HG03135 (cell line): ENCODE measurements at regions not wholly inside any gene's neighbourhood (a gene's known extent, or its start where the extent isn't known, plus 50 kb on each side); places are given as distances from the start of the nearest gene placed in this dataset.
"Not testable (repeated sequence)": the region's sequence is repeated elsewhere in the genome, so short reads cannot be mapped to it uniquely, and the experiment has no call there.

ENCODE experiments used
- ATAC-seq: cut with Tn5 transposase; IDR thresholded peaks from one replicate; pipeline ENCODE4 v1.9.1; 2021; ENCODE audit warnings: mild to moderate bottlenecking, moderate library complexity; ENCODE audit not compliant: unreplicated experiment

- no peak for ATAC-seq
Observed at GRCh38 chr10:4403638-4404252, 422.3 kb upstream of the AKR1E2 start.

DNA sequence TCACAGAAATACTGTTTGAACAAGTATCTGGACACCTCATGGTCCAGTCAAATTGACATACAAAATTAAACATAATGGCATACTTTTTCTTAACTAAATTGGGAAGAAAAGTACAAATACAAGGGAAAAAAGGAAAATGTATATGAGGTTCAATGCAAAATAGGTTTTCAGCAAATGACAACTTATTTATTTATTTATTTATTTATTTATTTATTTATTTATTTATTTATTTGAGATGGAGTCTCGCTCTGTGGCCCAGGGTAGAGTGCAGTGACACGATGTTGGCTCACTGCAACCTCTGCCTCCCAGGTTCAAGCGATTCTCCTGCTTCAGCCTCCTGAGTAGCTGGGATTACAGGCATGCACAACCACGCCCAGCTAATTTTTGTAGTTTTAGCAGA is 424.9 kb upstream of the AKR1E2 start:
- ATAC-seq: not testable (repeated sequence)

GRCh38 chr10:4399556-4399955 is 426.5 kb upstream of the AKR1E2 start:
- ATAC-seq: no peak

GRCh38 chr10:4398602-4399001 is 427.4 kb upstream of the AKR1E2 start:
- no peak for ATAC-seq

- ATAC-seq: no peak
Observed at GRCh38 chr10:4397337-4397736, 428.7 kb upstream of the AKR1E2 start.

- no peak for ATAC-seq
Observed at GRCh38 chr10:4396401-4397283, 429.4 kb upstream of the AKR1E2 start.

DNA sequence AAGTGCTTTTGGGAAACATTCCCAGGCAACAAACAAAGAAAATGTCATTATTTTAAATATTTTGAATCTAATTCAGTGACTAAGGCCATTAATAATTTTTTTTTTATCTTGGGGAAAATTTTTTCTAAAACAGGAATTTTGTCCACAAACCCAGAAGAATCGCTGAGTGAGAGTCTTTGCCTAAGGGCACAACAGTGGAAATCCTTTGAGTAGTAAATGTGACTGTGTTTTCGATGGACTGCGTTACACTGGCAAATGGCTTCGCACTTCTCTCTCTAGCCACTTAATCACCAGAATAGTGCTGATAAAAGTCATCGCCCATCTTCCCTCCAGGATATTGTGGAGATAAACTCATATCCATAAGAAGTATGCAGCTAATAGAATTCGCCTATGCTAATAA is 430.3 kb upstream of the AKR1E2 start:
- ATAC-seq: no peak

GRCh38 chr10:4394455-4394854 is 431.6 kb upstream of the AKR1E2 start:
- ATAC-seq: not testable (repeated sequence)

GRCh38 chr10:4391683-4392082 is 434.3 kb upstream of the AKR1E2 start:
- ATAC-seq: no peak

DNA sequence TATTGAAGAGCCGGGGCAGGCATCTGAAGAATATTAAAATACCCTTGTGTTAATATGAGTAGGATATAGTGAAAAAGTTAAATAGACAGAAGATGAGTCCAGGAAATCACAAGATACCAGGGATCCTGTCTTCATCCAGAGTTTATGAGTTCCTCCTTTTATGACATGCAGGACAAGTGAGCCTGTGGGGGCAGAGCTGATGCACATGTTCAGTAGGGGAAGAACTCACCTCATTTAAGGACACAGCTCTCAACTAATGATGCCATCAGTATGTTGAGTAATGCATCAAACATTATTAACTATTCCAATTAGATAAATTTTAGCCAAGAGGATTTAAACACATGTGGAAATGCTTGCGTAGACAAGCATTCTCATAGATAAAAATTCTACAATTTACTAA is 435.8 kb upstream of the AKR1E2 start:
- ATAC-seq: no peak

- ATAC-seq: no peak
Observed at GRCh38 chr10:4385231-4385870, 440.7 kb upstream of the AKR1E2 start.

GRCh38 chr10:4384245-4384644 is 441.8 kb upstream of the AKR1E2 start:
- no peak for ATAC-seq

DNA sequence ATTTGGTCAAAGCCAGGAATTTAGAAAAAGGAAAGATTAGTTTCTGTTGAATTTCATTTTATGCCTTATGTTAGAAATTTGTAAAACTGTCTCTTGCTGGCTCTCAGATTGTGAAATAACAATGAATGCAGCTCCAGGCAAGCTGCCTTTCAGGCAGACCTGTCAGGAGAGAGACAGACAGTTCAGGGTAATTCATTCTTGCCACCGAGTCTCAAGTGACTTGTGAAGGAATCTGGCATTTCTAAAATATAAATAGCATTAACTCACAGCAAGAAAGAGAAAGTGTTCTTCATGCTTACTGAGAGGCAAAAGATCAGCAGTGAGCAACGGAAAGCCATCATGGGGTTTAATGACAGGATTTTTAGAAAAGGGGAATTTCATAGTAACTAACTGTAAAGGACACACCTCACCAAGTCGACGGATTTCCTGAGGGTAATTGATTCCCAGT is 442.3 kb upstream of the AKR1E2 start:
- ATAC-seq: no peak

DNA sequence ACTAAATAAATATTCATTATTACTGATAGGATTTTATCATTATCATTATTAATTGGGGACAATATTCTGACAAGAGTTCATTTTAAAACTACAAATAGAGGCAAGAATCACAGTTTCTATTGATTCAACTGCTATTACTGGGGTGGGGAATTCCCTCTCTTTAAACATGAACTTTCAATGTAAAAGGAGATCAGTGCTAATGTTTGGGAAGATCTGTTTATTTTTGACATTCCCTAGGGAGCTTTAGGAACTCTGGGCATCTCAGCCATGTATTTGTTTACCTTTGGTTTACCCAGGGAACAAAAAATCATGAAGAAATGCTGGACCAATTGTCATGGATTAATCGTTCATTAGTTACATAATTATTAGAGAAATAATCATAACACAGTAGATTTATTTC is 443.2 kb upstream of the AKR1E2 start:
- no peak for ATAC-seq

GRCh38 chr10:4373612-4374011 is 452.4 kb upstream of the AKR1E2 start:
- ATAC-seq: no peak

DNA sequence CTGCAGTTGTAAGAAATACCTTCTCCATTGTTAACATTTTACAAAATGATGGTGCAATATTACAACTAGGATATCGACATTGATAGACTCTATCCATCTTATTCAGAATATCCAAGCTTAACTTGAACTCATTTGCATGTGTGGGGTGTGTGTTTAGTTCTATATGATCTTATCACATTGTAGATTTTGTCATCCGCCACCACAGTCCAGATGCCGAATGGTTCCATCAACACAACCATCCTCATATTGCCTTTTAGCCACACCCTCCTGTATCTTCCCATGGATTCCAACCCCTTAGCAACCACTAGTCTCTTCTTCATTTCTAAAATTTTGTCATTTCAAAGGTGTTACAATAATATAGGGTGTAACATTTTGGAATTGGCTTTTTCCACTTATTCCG is 452.9 kb upstream of the AKR1E2 start:
- ATAC-seq: no peak

DNA sequence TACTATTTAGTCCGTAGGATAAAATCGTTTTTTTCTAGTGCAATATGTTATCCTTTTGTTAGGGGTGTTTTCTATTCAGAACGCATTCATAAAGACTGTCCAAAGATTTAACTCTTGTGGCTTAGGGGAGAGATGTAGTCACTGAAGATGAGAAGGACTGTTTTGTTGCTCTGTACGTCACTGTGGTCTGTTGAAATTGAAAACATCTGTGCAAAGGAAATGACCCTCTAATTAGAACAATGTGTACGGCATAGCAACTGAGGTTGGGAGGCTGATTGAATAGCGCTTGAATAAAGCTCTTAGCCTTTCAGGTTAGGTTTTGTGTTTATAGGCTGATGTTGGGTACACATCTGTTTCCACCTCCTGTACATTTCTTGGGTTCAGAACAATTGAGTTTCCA is 453.4 kb upstream of the AKR1E2 start:
- ATAC-seq: no peak

DNA sequence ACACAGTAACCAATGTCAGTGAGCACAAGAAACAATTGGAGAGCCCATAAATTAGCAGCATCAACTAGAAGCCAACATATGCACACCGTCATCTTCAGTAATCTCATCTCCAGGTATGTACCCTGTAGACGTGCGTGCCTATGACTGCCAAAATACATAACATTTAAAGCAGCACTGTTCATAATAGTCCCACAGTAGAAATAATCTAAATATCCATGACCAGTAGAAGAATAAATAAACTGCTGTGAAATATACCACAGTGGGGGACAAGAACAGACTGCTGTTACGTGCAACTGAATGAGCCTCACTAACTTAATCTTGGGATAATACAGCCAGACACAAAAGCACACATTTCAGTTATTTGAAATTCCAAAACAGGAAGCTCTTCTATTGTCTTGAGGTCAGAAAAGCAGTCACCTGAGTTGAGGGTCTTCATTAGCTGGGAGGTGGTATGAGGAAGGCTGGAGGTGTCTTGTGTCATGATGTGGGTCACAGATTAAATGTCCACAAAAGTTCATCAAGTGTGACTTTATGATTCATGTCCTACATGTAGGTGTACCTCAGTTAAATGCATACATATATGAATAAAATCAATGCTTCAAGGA is 454.2 kb upstream of the AKR1E2 start:
- ATAC-seq: no peak

DNA sequence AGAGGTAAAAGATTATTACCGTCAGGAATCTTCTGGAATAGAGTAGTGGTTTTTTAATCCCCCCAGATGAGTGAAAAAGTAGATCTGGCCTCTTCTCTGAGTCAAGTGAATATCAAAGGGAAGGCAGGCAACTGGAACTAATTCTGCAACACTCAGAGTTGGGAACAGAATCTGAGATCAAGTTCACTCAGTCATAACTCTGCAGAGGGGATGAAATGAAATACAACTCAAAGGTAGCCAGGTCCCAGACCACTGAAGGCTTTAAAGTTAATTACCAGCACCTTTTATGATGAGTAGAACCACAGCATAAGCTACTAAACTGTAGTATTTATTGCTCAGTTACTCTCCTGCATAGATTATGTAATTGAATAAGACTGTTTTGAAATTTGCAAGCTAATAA is 455.6 kb upstream of the AKR1E2 start:
- ATAC-seq: no peak

DNA sequence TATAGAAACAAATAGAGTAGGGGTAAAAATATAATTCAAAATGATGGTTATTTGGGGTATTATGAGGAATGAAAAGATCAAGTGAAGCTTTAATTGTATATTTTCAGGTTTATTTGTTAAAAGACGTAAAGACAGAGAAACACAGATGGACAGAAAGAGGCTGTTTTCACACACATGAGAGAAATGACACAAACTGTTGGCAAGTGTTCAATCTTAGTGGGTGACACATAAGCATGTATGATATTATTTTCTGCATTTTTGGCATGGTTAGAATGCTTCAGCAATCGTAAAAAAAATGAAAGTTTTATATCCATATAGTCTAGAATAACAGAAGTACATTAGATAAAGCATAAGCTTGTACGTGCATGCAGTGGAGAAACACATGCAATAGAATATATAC is 464.4 kb upstream of the AKR1E2 start:
- no peak for ATAC-seq

DNA sequence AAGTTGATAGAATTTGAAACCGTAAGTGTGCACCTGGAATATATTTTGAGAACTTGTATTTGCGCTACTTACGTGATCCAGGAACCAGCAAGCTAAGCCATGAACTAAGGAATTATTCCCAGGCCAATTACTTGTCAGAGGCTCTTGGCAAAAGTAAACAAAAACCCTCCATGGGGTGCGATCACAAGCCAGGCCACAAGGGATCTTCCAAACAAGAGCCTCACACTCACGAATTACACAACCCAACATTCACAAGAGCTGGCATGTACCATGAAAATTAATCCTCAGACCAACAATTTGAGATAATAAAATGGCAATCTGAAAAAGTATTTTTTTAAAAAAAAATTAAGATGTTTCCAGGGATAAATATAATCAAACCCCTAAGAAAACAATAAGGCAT is 467.0 kb upstream of the AKR1E2 start:
- no peak for ATAC-seq

- no peak for ATAC-seq
Observed at GRCh38 chr10:4357911-4358310, 468.1 kb upstream of the AKR1E2 start.
